Liver (tissue), 8 donors: ENCODE measurements at regions not wholly inside any gene's neighbourhood (a gene's known extent, or its start where the extent isn't known, plus 50 kb on each side); places are given as distances from the start of the nearest gene placed in this dataset.

ENCODE experiments used
- DNase-seq: peaks from one replicate; pipeline ENCODE4 v3.0.0-alpha.2; 2017; ENCODE audit warnings: low spot score
- H3K27ac ChIP-seq, 2 donors: one replicate each; pipeline ENCODE4 v1.7.0; 2013; ENCODE audit warnings: inconsistent platforms in 2 of 2, low read length in 2 of 2, control low read depth in 1 of 2, low read depth in 1 of 2, mild to moderate bottlenecking in 1 of 2
- H3K27me3 ChIP-seq, 4 donors: one replicate each; pipeline versions ENCODE4 v1.6.1 to v1.7.0; 2013; ENCODE audit warnings: low read length in 3 of 4, inconsistent platforms in 1 of 4, mild to moderate bottlenecking in 1 of 4, moderate library complexity in 1 of 4; ENCODE audit not compliant: control insufficient read depth in 4 of 4, insufficient read depth in 4 of 4
- H3K36me3 ChIP-seq, 4 donors: one replicate each; pipeline versions ENCODE4 v1.6.1 to v1.7.0; 2013; ENCODE audit warnings: low read length in 3 of 4, mild to moderate bottlenecking in 3 of 4, low read depth in 1 of 4, moderate library complexity in 1 of 4; ENCODE audit not compliant: control insufficient read depth in 4 of 4, insufficient read depth in 3 of 4
- H3K4me1 ChIP-seq, 4 donors: one replicate each; pipeline versions ENCODE4 v1.6.1 to v1.7.0; 2013; ENCODE audit warnings: low read length in 3 of 4, mild to moderate bottlenecking in 3 of 4, moderate library complexity in 1 of 4; ENCODE audit not compliant: control insufficient read depth in 4 of 4, insufficient read depth in 4 of 4
- H3K4me3 ChIP-seq, 3 donors: one replicate each; pipeline versions ENCODE4 v1.6.1 to v1.7.0; 2013; ENCODE audit warnings: low read length in 3 of 3, control low read depth in 1 of 3, low read depth in 1 of 3, mild to moderate bottlenecking in 1 of 3
- H3K9ac ChIP-seq, 2 donors: one replicate each; pipeline ENCODE4 v1.7.0; 2013; ENCODE audit warnings: low read length in 2 of 2, mild to moderate bottlenecking in 2 of 2, moderate library complexity in 2 of 2, control low read depth in 1 of 2, low read depth in 1 of 2
- H3K9me3 ChIP-seq, 4 donors: one replicate each; pipeline versions ENCODE4 v1.6.1 to v1.7.0; 2013; ENCODE audit warnings: low read length in 3 of 4; ENCODE audit not compliant: control insufficient read depth in 4 of 4
- CTCF ChIP-seq: fragments of 150-350 bp; IDR thresholded peaks from 2 replicates; pipeline ENCODE4 v1.5.1; 2017; ENCODE audit warnings: improper control_type of control experiment, low read depth, low read length; ENCODE audit not compliant: missing input control
- EGR1 ChIP-seq, 2 donors: IDR thresholded peaks; 2 replicates each; pipeline ENCODE4 v1.6.1; 2016 to 2018; ENCODE audit warnings: antibody characterized with exemption in 2 of 2, low read depth in 2 of 2
- FOXA1 ChIP-seq: IDR thresholded peaks from 2 replicates; pipeline ENCODE4 v1.6.1; 2016; ENCODE audit warnings: antibody characterized with exemption
- FOXA2 ChIP-seq: IDR thresholded peaks from 2 replicates; pipeline ENCODE4 v1.6.1; 2016; ENCODE audit warnings: antibody characterized with exemption
- GABPA ChIP-seq, 2 donors: IDR thresholded peaks in 1 of 2; conservative IDR thresholded peaks in 1 of 2; 2 replicates each; pipeline ENCODE4 v1.6.1; 2016; ENCODE audit warnings: antibody characterized with exemption in 2 of 2, mild to moderate bottlenecking in 1 of 2, moderate library complexity in 1 of 2
- HNF4A ChIP-seq, 2 donors: conservative IDR thresholded peaks; 2 replicates each; pipeline ENCODE4 v1.6.1; 2016; ENCODE audit warnings: antibody characterized with exemption in 2 of 2, mild to moderate bottlenecking in 2 of 2
- HNF4G ChIP-seq: IDR thresholded peaks from 2 replicates; pipeline ENCODE4 v1.6.1; 2016; ENCODE audit warnings: antibody characterized with exemption
- JUND ChIP-seq, 2 donors: IDR thresholded peaks; 2 replicates each; pipeline ENCODE4 v1.6.1; 2016; ENCODE audit warnings: antibody characterized with exemption in 2 of 2
- MAX ChIP-seq: IDR thresholded peaks from 2 replicates; pipeline ENCODE4 v1.6.1; 2016; ENCODE audit warnings: antibody characterized with exemption
- NR2F2 ChIP-seq: IDR thresholded peaks from 2 replicates; pipeline ENCODE4 v1.6.1; 2016; ENCODE audit warnings: antibody characterized with exemption
- RXRA ChIP-seq, 2 donors: IDR thresholded peaks; 2 replicates each; pipeline ENCODE4 v1.6.1; 2017 to 2018; ENCODE audit warnings: antibody characterized with exemption in 2 of 2, mild to moderate bottlenecking in 1 of 2
- SP1 ChIP-seq: IDR thresholded peaks from 2 replicates; pipeline ENCODE4 v1.6.1; 2018; ENCODE audit warnings: antibody characterized with exemption, mild to moderate bottlenecking
- TAF1 ChIP-seq: conservative IDR thresholded peaks from 2 replicates; pipeline ENCODE4 v1.6.1; 2016; ENCODE audit warnings: antibody characterized with exemption, mild to moderate bottlenecking
- YY1 ChIP-seq: IDR thresholded peaks from 2 replicates; pipeline ENCODE4 v1.6.1; 2016; ENCODE audit warnings: antibody characterized with exemption, mild to moderate bottlenecking
- WGBS: extraction: QIAGEN DNeasy Blood & Tissue Kit; methylation state at CpG from one replicate; pipeline ENCODE4 v1.1.7; 2013; 5-methylcytosine and 5-hydroxymethylcytosine counted together
- TF ChIP-seq, protein P1 (sequence below): IDR thresholded peaks from 2 replicates; pipeline ENCODE4 v1.6.1; 2016; ENCODE audit warnings: antibody characterized with exemption
- TF ChIP-seq, protein P2 (sequence below): IDR thresholded peaks from 2 replicates; pipeline ENCODE4 v1.6.1; 2016; ENCODE audit warnings: antibody characterized with exemption
- TF ChIP-seq, protein P3 (sequence below): IDR thresholded peaks from 2 replicates; pipeline ENCODE4 v1.6.1; 2016; ENCODE audit warnings: antibody characterized with exemption, mild to moderate bottlenecking
- donor health status: healthy.
- donor health status: healthy.
- donor health status: healthy.
- donor health status: healthy.
- donor health status: healthy.

GRCh38 chr1:143689781-143690180 is 282.0 kb downstream of the FAM72C start:
- no peak overlapping the region for H3K27ac ChIP-seq
- no peak overlapping the region for H3K4me3 ChIP-seq
- no peaks in the 10 kb centered on the region for H3K36me3 ChIP-seq
- peaks cover 0 to 2% (median 0%) of the 10 kb centered on the region in 4 donors for H3K27me3 ChIP-seq
- no peak overlapping the region for H3K9ac ChIP-seq
- H3K9me3 ChIP-seq, result no peaks in the 10 kb centered on the region
- DNase-seq, result no peak
- no peak for TF ChIP-seq GABPA (IDR thresholded peaks at IDR 0.05 in 1 of 2, conservative IDR thresholded peaks at IDR 0.05 in 1 of 2)
- no peak for TF ChIP-seq FOXA1
- TF ChIP-seq, protein P1, sequence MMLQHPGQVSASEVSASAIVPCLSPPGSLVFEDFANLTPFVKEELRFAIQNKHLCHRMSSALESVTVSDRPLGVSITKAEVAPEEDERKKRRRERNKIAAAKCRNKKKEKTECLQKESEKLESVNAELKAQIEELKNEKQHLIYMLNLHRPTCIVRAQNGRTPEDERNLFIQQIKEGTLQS, result no peak
- TF ChIP-seq CTCF, result no peak
- no peak for TF ChIP-seq SP1
- no peak for TF ChIP-seq NR2F2
- TF ChIP-seq RXRA (IDR thresholded peaks at IDR 0.05), result no peak
- no peak for TF ChIP-seq YY1
- TF ChIP-seq HNF4G, result no peak
- TF ChIP-seq MAX, result no peak
- no peak for TF ChIP-seq TAF1
- TF ChIP-seq FOXA2, result no peak
- TF ChIP-seq HNF4A (conservative IDR thresholded peaks at IDR 0.05), result no peak
- no peak for TF ChIP-seq JUND (IDR thresholded peaks at IDR 0.05)
- TF ChIP-seq EGR1 (IDR thresholded peaks at IDR 0.05; ENCODE audit: low read depth in 2 of 2), result no peak
- TF ChIP-seq, protein P2, sequence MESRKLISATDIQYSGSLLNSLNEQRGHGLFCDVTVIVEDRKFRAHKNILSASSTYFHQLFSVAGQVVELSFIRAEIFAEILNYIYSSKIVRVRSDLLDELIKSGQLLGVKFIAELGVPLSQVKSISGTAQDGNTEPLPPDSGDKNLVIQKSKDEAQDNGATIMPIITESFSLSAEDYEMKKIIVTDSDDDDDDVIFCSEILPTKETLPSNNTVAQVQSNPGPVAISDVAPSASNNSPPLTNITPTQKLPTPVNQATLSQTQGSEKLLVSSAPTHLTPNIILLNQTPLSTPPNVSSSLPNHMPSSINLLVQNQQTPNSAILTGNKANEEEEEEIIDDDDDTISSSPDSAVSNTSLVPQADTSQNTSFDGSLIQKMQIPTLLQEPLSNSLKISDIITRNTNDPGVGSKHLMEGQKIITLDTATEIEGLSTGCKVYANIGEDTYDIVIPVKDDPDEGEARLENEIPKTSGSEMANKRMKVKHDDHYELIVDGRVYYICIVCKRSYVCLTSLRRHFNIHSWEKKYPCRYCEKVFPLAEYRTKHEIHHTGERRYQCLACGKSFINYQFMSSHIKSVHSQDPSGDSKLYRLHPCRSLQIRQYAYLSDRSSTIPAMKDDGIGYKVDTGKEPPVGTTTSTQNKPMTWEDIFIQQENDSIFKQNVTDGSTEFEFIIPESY, result no peak
- no peaks in the 10 kb centered on the region for H3K4me1 ChIP-seq
- WGBS, result 82% methylated on average over 4 of the region's 4 CpGs

- no peaks in the 10 kb centered on the region for H3K27me3 ChIP-seq
- DNase-seq, result no peak
- no peaks in the 10 kb centered on the region for H3K36me3 ChIP-seq
- no peak for TF ChIP-seq SP1
- TF ChIP-seq JUND (IDR thresholded peaks at IDR 0.05), result no peak
- TF ChIP-seq EGR1 (IDR thresholded peaks at IDR 0.05; ENCODE audit: low read depth in 2 of 2), result no peak
- no peak for TF ChIP-seq GABPA (IDR thresholded peaks at IDR 0.05 in 1 of 2, conservative IDR thresholded peaks at IDR 0.05 in 1 of 2)
- no peak for TF ChIP-seq RXRA (IDR thresholded peaks at IDR 0.05)
- no peak for TF ChIP-seq FOXA2
- no peak for TF ChIP-seq CTCF
- TF ChIP-seq, protein P2, result no peak
- TF ChIP-seq, protein P3, sequence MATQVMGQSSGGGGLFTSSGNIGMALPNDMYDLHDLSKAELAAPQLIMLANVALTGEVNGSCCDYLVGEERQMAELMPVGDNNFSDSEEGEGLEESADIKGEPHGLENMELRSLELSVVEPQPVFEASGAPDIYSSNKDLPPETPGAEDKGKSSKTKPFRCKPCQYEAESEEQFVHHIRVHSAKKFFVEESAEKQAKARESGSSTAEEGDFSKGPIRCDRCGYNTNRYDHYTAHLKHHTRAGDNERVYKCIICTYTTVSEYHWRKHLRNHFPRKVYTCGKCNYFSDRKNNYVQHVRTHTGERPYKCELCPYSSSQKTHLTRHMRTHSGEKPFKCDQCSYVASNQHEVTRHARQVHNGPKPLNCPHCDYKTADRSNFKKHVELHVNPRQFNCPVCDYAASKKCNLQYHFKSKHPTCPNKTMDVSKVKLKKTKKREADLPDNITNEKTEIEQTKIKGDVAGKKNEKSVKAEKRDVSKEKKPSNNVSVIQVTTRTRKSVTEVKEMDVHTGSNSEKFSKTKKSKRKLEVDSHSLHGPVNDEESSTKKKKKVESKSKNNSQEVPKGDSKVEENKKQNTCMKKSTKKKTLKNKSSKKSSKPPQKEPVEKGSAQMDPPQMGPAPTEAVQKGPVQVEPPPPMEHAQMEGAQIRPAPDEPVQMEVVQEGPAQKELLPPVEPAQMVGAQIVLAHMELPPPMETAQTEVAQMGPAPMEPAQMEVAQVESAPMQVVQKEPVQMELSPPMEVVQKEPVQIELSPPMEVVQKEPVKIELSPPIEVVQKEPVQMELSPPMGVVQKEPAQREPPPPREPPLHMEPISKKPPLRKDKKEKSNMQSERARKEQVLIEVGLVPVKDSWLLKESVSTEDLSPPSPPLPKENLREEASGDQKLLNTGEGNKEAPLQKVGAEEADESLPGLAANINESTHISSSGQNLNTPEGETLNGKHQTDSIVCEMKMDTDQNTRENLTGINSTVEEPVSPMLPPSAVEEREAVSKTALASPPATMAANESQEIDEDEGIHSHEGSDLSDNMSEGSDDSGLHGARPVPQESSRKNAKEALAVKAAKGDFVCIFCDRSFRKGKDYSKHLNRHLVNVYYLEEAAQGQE, result no peak
- TF ChIP-seq MAX, result no peak
- no peak overlapping the region for H3K4me3 ChIP-seq
- WGBS, result 79% methylated on average over 14 of the region's 14 CpGs
- H3K4me1 ChIP-seq, result no peaks in the 10 kb centered on the region
- H3K27ac ChIP-seq, result no peak overlapping the region
- no peaks in the 10 kb centered on the region for H3K9me3 ChIP-seq
- H3K9ac ChIP-seq, result no peak overlapping the region
Measured at GRCh38 chr1:143680304-143680703, 291.5 kb downstream of the FAM72C start.
